ENCODE measurements at regions not wholly inside any gene's neighbourhood (a gene's known extent, or its start where the extent isn't known, plus 50 kb on each side); places are given as distances from the start of the nearest gene placed in this dataset.

DNA sequence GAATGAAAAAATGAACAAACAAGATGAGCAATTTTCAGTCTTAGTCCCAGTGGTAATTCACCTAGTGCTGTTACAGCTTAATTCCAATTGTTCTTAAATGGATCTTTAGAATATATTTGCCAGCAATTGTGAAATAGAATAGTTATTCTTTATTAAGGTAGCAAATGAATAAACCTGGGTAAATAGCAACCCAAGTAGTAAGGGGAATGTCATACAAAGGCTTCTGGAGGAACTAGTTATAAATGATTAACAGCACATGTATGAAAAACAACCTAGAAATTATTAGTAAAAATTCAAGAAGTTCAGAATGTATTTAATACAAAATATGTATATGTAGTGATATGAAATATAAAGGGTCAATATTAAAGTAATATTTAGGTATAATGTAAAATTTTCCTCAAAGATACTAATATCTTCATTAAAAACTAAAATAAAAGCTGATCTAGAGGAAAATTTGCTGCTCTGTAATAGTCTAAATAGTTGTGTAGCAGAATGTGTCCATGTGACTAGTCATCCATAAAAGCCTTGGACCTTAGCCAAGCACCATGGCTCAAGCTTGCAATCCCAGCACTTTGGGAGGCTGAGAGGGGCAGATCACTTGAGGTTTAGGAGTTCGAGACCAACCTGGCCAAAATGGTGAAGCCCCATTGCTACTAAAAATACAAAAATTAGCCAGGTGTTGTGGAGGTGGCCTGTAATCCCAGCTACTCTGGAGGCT is 535.9 kb upstream of the ATXN8OS start:
- intact Hi-C loops (cut with DNase I; ENCODE audit: low total_unique reads), result no loop called here
- no peak overlapping the region for H3K4me3 ChIP-seq (ENCODE audit: low read depth, poor library complexity, severe bottlenecking)
- 81 to 85% methylated on average over 1 of the region's 1 CpG for WGBS, 2 donors
- no peak for DNase-seq (ENCODE audit: low spot score in 2 of 2)
- TF ChIP-seq, protein P1, sequence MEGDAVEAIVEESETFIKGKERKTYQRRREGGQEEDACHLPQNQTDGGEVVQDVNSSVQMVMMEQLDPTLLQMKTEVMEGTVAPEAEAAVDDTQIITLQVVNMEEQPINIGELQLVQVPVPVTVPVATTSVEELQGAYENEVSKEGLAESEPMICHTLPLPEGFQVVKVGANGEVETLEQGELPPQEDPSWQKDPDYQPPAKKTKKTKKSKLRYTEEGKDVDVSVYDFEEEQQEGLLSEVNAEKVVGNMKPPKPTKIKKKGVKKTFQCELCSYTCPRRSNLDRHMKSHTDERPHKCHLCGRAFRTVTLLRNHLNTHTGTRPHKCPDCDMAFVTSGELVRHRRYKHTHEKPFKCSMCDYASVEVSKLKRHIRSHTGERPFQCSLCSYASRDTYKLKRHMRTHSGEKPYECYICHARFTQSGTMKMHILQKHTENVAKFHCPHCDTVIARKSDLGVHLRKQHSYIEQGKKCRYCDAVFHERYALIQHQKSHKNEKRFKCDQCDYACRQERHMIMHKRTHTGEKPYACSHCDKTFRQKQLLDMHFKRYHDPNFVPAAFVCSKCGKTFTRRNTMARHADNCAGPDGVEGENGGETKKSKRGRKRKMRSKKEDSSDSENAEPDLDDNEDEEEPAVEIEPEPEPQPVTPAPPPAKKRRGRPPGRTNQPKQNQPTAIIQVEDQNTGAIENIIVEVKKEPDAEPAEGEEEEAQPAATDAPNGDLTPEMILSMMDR (IDR thresholded peaks at IDR 0.05), result no peak
- TF ChIP-seq POLR2A (IDR thresholded peaks at IDR 0.05), result no peak

DNA sequence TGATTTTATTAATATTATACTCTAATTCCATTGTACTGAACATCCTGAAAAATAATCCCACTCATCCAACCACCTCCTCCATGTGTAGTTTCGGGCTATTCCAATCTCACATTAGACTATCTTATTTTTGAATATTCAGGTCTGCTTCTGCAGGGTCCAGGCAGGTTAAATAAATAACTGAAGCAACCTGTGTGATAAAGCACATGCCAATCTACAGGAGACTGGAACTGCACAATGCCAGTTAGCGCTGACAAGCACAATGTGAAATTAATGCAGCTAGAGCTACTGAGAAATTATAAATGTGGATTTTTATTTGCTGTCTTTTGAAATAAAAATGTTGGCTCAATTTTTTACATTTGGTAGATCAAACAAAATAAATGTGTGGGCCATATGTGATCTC is 540.1 kb upstream of the ATXN8OS start:
- no peak for DNase-seq (ENCODE audit: low spot score in 2 of 2)
- H3K4me3 ChIP-seq (ENCODE audit: low read depth, poor library complexity, severe bottlenecking), result no peak overlapping the region
- TF ChIP-seq, protein P1 (IDR thresholded peaks at IDR 0.05), result no peak
- no peak for TF ChIP-seq POLR2A (IDR thresholded peaks at IDR 0.05)
- intact Hi-C loops (cut with DNase I; ENCODE audit: low total_unique reads), result no loop called here
- WGBS, 2 donors, result 70 to 78% methylated on average over 2 of the region's 2 CpGs

GRCh38 chr13:69566104-69566716 is 541.4 kb upstream of the ATXN8OS start:
- H3K4me3 ChIP-seq (ENCODE audit: low read depth, poor library complexity, severe bottlenecking), result no peak overlapping the region
- intact Hi-C loops (cut with DNase I; ENCODE audit: low total_unique reads), result no loop called here
- 89% methylated on average over 6 of the region's 6 CpGs for WGBS, 2 donors
- TF ChIP-seq, protein P1 (IDR thresholded peaks at IDR 0.05), result no peak
- no peak for TF ChIP-seq POLR2A (IDR thresholded peaks at IDR 0.05)
- DNase-seq (ENCODE audit: low spot score in 2 of 2), result no peak

DNA sequence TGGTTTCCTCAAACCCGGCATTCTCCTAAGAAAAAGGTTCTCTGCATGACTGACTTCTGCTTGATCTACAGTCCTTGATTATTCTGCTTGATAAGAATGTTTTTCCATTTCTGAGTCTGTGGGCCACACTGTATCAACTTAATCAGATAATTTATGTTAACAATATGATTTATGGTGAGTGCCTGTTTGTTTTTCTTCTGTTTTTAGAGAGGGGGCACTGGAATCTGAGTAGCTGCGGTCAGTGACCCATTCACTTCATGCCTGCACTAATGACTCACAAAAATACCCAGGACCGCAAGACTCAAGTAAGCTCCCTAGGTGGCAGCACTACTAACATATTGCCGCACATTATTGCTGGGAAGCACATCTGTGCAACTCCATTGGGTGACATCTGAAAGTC is 542.3 kb upstream of the ATXN8OS start:
- intact Hi-C loops (cut with DNase I; ENCODE audit: low total_unique reads), result no loop called here
- 49 to 58% methylated on average over 4 of the region's 4 CpGs for WGBS, 2 donors
- H3K4me3 ChIP-seq (ENCODE audit: low read depth, poor library complexity, severe bottlenecking), result no peak overlapping the region
- no peak for DNase-seq (ENCODE audit: low spot score in 2 of 2)
- TF ChIP-seq, protein P1 (IDR thresholded peaks at IDR 0.05), result no peak
- no peak for TF ChIP-seq POLR2A (IDR thresholded peaks at IDR 0.05)

DNA sequence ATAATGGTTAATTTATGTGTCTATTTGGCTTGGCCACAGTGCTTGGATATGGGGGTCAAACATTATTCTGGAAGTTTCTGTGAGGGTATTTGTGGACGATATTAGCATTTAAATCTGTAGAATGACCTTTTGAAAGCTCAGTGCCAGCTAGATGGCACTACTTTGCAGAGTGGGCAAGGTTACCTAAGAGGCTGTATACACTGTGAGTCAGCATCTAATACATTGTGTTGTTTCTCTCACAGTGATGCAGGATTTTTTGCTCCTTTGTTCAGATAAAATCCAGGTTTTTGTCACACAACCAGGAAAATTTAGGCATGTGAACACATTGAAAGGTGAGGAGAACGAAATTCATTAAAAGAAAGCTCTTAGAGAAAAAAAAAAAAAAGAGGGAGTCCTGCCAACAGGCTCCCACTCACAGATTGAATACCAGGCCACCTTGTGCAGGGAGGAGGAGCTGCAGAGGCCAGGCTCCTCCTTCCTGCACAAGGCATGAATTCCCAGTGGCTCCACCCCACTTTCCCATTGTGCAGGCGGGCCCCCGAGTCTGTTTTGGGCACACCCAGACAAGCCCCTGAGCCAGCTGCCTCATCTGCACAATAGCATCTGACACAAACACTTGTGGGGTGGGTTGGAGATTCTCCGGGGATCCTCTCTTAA is 551.0 kb upstream of the ATXN8OS start:
- 67 to 68% methylated on average over 5 of the region's 5 CpGs for WGBS, 2 donors
- no peak for DNase-seq (ENCODE audit: low spot score in 2 of 2)
- H3K4me3 ChIP-seq (ENCODE audit: low read depth, poor library complexity, severe bottlenecking), result no peak overlapping the region
- TF ChIP-seq POLR2A (IDR thresholded peaks at IDR 0.05), result no peak
- TF ChIP-seq, protein P1 (IDR thresholded peaks at IDR 0.05), result no peak
- intact Hi-C loops (cut with DNase I; ENCODE audit: low total_unique reads), result no loop called here

Measured in lower leg skin (tissue), 4 donors.